Adrenal gland (tissue), 9 donors: ENCODE measurements at regions not wholly inside any gene's neighbourhood (a gene's known extent, or its start where the extent isn't known, plus 50 kb on each side); places are given as distances from the start of the nearest gene placed in this dataset.

ENCODE experiments used
- DNase-seq, 7 donors: peaks; one replicate each; pipeline ENCODE4 v3.0.0-alpha.2; 2019 to 2020
- H3K27ac ChIP-seq, 5 donors: fragments of 200-600 bp; sonication (generic) in 4 of 5; 1 replicate in 3 of 5; 2 replicates in 2 of 5; pipeline versions ENCODE4 v1.5.1 to v1.8.0; 2016 to 2020; ENCODE audit warnings: mild to moderate bottlenecking in 1 of 5
- H3K27me3 ChIP-seq: fragments of 200-600 bp; 2 replicates; pipeline ENCODE4 v1.8.0; 2021
- H3K36me3 ChIP-seq, 2 donors: fragments of 200-600 bp; replicated peaks in 1 of 2; 1 replicate in 1 of 2; 2 replicates in 1 of 2; pipeline versions ENCODE4 v1.5.1 to v1.8.0; 2018 to 2022
- H3K4me1 ChIP-seq, 2 donors: fragments of 200-600 bp; replicated peaks in 1 of 2; 1 replicate in 1 of 2; 2 replicates in 1 of 2; pipeline versions ENCODE4 v1.5.1 to v1.8.0; 2018 to 2021
- H3K4me3 ChIP-seq, 4 donors: fragments of 200-600 bp; sonication (generic) in 3 of 4; one replicate each; pipeline ENCODE4 v1.5.1; 2016 to 2018
- H3K9me3 ChIP-seq, 3 donors: fragments of 200-600 bp; sonication (generic) in 1 of 3; replicated peaks in 1 of 3; 1 replicate in 2 of 3; 2 replicates in 1 of 3; pipeline versions ENCODE4 v1.5.1 to v1.8.0; 2016 to 2021
- CTCF ChIP-seq, 6 experiments: fragments of 450-650 bp in 4 of 6; fragments of 200-600 bp in 2 of 6; sonication (generic) in 1 of 6; IDR thresholded peaks; 1 replicate in 5 of 6; 2 replicates in 1 of 6; pipeline versions ENCODE4 v1.5.1 to v1.8.0; 2016 to 2021; ENCODE audit warnings: antibody characterized with exemption in 6 of 6, mild to moderate bottlenecking in 2 of 6, moderate library complexity in 1 of 6
- POLR2A ChIP-seq, 2 donors: fragments of 450-650 bp; IDR thresholded peaks; one replicate each; pipeline ENCODE4 v1.6.1; 2017; ENCODE audit warnings: antibody characterized with exemption in 2 of 2, mild to moderate bottlenecking in 2 of 2, moderate library complexity in 1 of 2
- WGBS, 4 donors: extraction: QIAGEN DNeasy Blood & Tissue Kit in 2 of 4; methylation state at CpG; one replicate each; pipeline versions ENCODE4 v1.1.5 to v1.1.7; 2013 to 2017; 5-methylcytosine and 5-hydroxymethylcytosine counted together
- intact Hi-C, 2 donors: fragments of 100-400 bp; cut with DNase I; formaldehyde crosslinking; loops; one replicate each; pipeline versions ENCODE4 v1.14.1 to v1.15.0; 2022 to 2023
- donor health status: healthy with polysubstance abuse.
- donor health status: Bipolar disorder and iron deficiency.
- donor health status: DM: yes; HTN: yes; CAD: no.
- donor health status: DM: no; HTN: no; CAD: no.
- donor health status: DM: no; HTN: no; CAD: no.

- WGBS, 4 donors = 82 to 91% (median 87%) methylated on average over 7 to 11 of the region's 11 CpGs
- no peak for DNase-seq
- Histone ChIP-seq H3K4me3 (no peak overlapping the region), H3K9me3 (no peaks in the 10 kb centered on the region), H3K27me3 (no peaks in the 10 kb centered on the region), H3K27ac (no peak overlapping the region), H3K4me1 (no peaks in the 10 kb centered on the region), H3K36me3 (no peaks in the 10 kb centered on the region)
- intact Hi-C loops = no loop called here
- no peak for TF ChIP-seq POLR2A (IDR thresholded peaks at IDR 0.05)
- TF ChIP-seq CTCF (IDR thresholded peaks at IDR 0.05) = no peak
Measured at GRCh38 chr18:30361864-30362540, 680.5 kb downstream of the DSC3 start.

- Histone ChIP-seq H3K36me3 (no peaks in the 10 kb centered on the region), H3K27ac (no peak overlapping the region), H3K4me3 (no peak overlapping the region), H3K9me3 (no peaks in the 10 kb centered on the region), H3K4me1 (no peaks in the 10 kb centered on the region), H3K27me3 (no peaks in the 10 kb centered on the region)
- no peak for DNase-seq
- intact Hi-C loops = no loop called here
- TF ChIP-seq CTCF (IDR thresholded peaks at IDR 0.05) = no peak
- WGBS, 4 donors = 70 to 83% (median 81%) methylated on average over 3 of the region's 3 CpGs
Measured at GRCh38 chr18:30359521-30359920, 683.0 kb downstream of the DSC3 start.

GRCh38 chr18:30358555-30358954 lies 684.0 kb downstream of the DSC3 start:
- Histone ChIP-seq H3K4me1 (no peaks in the 10 kb centered on the region), H3K27me3 (no peaks in the 10 kb centered on the region), H3K36me3 (no peaks in the 10 kb centered on the region), H3K27ac (no peak overlapping the region), H3K4me3 (no peak overlapping the region), H3K9me3 (no peaks in the 10 kb centered on the region)
- TF ChIP-seq POLR2A (IDR thresholded peaks at IDR 0.05) (no peak), CTCF (IDR thresholded peaks at IDR 0.05) (no peak)
- DNase-seq = no peak
- intact Hi-C loops = no loop called here

- H3K4me1 ChIP-seq = no peaks in the 10 kb centered on the region
- no peak overlapping the region for H3K27ac ChIP-seq
- intact Hi-C loops = no loop called here
- H3K4me3 ChIP-seq = no peak overlapping the region
- H3K9me3 ChIP-seq = no peaks in the 10 kb centered on the region
- no peaks in the 10 kb centered on the region for H3K36me3 ChIP-seq
- no peak for DNase-seq
- WGBS, 4 donors = 87 to 92% (median 88%) methylated on average over 9 to 20 of the region's 20 CpGs
- no peaks in the 10 kb centered on the region for H3K27me3 ChIP-seq
- TF ChIP-seq CTCF (IDR thresholded peaks at IDR 0.05) (no peak), POLR2A (IDR thresholded peaks at IDR 0.05) (no peak)
Measured at GRCh38 chr18:30352551-30353168, 689.9 kb downstream of the DSC3 start.
